ENCODE measurements at regions not wholly inside any gene's neighbourhood (a gene's known extent, or its start where the extent isn't known, plus 50 kb on each side); places are given as distances from the start of the nearest gene placed in this dataset.
"Not testable (repeated sequence)": the region's sequence is repeated elsewhere in the genome, so short reads cannot be mapped to it uniquely, and the experiment has no call there.

DNA sequence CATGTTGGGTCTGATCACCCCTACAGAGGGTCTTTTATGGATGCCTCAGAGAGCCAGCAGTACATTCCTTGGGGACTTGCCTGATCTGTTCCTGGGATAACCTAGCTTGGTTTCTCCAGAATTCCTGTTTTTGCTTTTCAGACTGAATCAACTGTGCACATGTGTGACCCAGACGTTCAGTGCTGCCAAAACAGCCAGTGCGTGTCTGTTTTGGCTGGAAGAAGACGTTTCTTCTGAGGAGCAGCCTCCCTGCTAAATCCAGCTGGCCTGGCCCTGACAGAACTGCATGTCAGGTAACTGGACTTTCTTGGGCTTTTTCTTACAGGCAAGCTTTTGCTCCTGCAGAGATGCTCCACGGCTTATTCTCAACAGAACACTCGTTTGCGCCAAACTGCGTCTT, 373.3 kb upstream of the USP9Y start:
- H3K9me3 ChIP-seq (ENCODE audit: control insufficient read depth in 4 of 4, insufficient read depth in 3 of 4, low read length in 3 of 4), result no peaks in the 10 kb centered on the region
- H3K27ac ChIP-seq (ENCODE audit: low read depth in 1 of 2, low read length in 1 of 2), result no peak overlapping the region
- no peak for DNase-seq
- no peaks in the 10 kb centered on the region for H3K27me3 ChIP-seq (ENCODE audit: control insufficient read depth in 3 of 3, insufficient read depth in 3 of 3, low read length in 2 of 3)
- no peak overlapping the region for H3K9ac ChIP-seq (ENCODE audit: insufficient read depth in 1 of 2, low read length in 2 of 2)
- 90% methylated on average over 7 of the region's 7 CpGs; no CpG with 5 or more reads in 1 of the 2 donors for WGBS, 2 donors
- H3K4me1 ChIP-seq (ENCODE audit: control insufficient read depth in 5 of 5, insufficient read depth in 5 of 5, low read length in 5 of 5), result no peaks in the 10 kb centered on the region
- H3K4me3 ChIP-seq, result no peak overlapping the region
- no peaks in the 10 kb centered on the region for H3K36me3 ChIP-seq (ENCODE audit: control insufficient read depth in 4 of 4, insufficient read depth in 4 of 4, low read length in 4 of 4)
- TF ChIP-seq, protein P1, sequence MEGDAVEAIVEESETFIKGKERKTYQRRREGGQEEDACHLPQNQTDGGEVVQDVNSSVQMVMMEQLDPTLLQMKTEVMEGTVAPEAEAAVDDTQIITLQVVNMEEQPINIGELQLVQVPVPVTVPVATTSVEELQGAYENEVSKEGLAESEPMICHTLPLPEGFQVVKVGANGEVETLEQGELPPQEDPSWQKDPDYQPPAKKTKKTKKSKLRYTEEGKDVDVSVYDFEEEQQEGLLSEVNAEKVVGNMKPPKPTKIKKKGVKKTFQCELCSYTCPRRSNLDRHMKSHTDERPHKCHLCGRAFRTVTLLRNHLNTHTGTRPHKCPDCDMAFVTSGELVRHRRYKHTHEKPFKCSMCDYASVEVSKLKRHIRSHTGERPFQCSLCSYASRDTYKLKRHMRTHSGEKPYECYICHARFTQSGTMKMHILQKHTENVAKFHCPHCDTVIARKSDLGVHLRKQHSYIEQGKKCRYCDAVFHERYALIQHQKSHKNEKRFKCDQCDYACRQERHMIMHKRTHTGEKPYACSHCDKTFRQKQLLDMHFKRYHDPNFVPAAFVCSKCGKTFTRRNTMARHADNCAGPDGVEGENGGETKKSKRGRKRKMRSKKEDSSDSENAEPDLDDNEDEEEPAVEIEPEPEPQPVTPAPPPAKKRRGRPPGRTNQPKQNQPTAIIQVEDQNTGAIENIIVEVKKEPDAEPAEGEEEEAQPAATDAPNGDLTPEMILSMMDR (IDR thresholded peaks at IDR 0.05; ENCODE audit: control extremely low read depth, extremely low read depth), result no peak
- ATAC-seq (ENCODE audit: insufficient read depth, low FRiP score), result no peak

DNA sequence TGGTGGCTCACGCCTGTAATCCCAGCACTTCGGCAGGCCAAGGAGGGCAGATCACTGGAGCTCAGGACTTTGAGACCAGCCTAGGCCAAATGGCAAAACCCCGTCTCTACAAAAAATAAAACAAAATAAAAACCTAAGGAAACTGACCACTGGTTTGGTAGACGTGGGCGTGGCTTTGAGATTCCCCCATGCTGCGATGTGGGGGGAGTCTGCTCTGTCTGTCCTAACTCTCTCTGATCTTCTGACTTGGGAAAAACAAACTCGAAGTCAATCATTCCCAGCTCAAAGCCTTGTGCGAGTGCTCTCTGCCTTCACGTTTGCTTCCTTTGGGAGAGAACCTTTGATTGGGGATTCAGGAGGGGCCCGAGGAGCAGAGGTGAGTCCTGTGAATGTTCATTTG, 369.1 kb upstream of the USP9Y start:
- ATAC-seq (ENCODE audit: insufficient read depth, low FRiP score); H3K9me3 ChIP-seq (ENCODE audit: control insufficient read depth in 4 of 4, insufficient read depth in 3 of 4, low read length in 3 of 4); H3K4me1 ChIP-seq (ENCODE audit: control insufficient read depth in 5 of 5, insufficient read depth in 5 of 5, low read length in 5 of 5); H3K27ac ChIP-seq (ENCODE audit: low read depth in 1 of 2, low read length in 1 of 2); H3K4me3 ChIP-seq; H3K9ac ChIP-seq (ENCODE audit: insufficient read depth in 1 of 2, low read length in 2 of 2); H3K27me3 ChIP-seq (ENCODE audit: control insufficient read depth in 3 of 3, insufficient read depth in 3 of 3, low read length in 2 of 3); DNase-seq; H3K36me3 ChIP-seq (ENCODE audit: control insufficient read depth in 4 of 4, insufficient read depth in 4 of 4, low read length in 4 of 4): not testable (repeated sequence)
- WGBS, 2 donors, result 86% methylated on average over 7 of the region's 10 CpGs; no CpG with 5 or more reads in 1 of the 2 donors

DNA sequence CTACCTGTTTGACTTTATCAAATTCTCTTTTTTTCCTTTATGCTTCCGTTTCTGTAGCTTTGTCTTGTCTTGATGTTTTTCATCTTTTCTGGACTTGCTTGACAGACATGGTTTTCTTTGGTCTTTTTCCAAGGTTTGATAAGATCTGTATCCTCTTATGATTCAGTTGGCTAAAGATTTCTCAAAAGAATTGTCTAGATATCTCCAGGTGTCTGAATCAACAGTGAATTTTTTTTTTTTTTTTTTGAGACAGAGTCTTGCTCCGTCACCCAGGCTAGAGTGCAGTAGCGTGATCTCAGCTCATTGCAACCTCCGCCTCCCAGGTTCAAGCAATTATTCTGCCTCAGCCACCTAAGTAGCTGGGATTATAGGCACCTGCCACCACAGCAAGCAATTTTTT, 357.8 kb upstream of the USP9Y start:
- TF ChIP-seq, protein P1 (IDR thresholded peaks at IDR 0.05; ENCODE audit: control extremely low read depth, extremely low read depth), result no peak
- Histone ChIP-seq H3K4me1 (ENCODE audit: control insufficient read depth in 5 of 5, insufficient read depth in 5 of 5, low read length in 5 of 5) (no peaks in the 10 kb centered on the region), H3K36me3 (ENCODE audit: control insufficient read depth in 4 of 4, insufficient read depth in 4 of 4, low read length in 4 of 4) (no peaks in the 10 kb centered on the region), H3K27me3 (ENCODE audit: control insufficient read depth in 3 of 3, insufficient read depth in 3 of 3, low read length in 2 of 3) (no peaks in the 10 kb centered on the region), H3K9ac (ENCODE audit: insufficient read depth in 1 of 2, low read length in 2 of 2) (no peak overlapping the region), H3K27ac (ENCODE audit: low read depth in 1 of 2, low read length in 1 of 2) (no peak overlapping the region), H3K9me3 (ENCODE audit: control insufficient read depth in 4 of 4, insufficient read depth in 3 of 4, low read length in 3 of 4) (no peaks in the 10 kb centered on the region), H3K4me3 (no peak overlapping the region)
- no peak for DNase-seq
- no peak for ATAC-seq (ENCODE audit: insufficient read depth, low FRiP score)
- 88% methylated on average over 4 of the region's 4 CpGs; no CpG with 5 or more reads in 1 of the 2 donors for WGBS, 2 donors

DNA sequence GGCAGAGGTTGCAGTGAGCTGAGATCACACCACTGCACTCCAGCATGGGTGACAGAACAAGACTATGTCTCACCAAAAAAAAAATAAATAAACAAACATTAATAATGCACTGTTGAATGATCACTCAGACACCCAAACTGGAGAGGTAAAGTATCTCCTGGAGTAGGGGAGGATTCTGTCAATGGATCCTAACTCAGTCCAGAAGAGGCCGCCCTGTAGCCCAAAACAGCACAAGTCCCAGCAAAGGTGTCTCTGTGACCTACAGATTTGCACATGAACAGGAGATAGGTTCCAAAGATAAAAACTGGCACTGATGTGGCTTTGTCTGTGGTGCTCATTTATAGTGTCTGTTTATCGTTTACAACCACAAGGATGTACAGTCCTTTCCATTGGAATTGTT, 352.9 kb upstream of the USP9Y start:
- Histone ChIP-seq H3K4me3 (no peak overlapping the region), H3K4me1 (ENCODE audit: control insufficient read depth in 5 of 5, insufficient read depth in 5 of 5, low read length in 5 of 5) (no peaks in the 10 kb centered on the region), H3K27me3 (ENCODE audit: control insufficient read depth in 3 of 3, insufficient read depth in 3 of 3, low read length in 2 of 3) (no peaks in the 10 kb centered on the region), H3K9ac (ENCODE audit: insufficient read depth in 1 of 2, low read length in 2 of 2) (no peak overlapping the region), H3K36me3 (ENCODE audit: control insufficient read depth in 4 of 4, insufficient read depth in 4 of 4, low read length in 4 of 4) (no peaks in the 10 kb centered on the region), H3K27ac (ENCODE audit: low read depth in 1 of 2, low read length in 1 of 2) (no peak overlapping the region), H3K9me3 (ENCODE audit: control insufficient read depth in 4 of 4, insufficient read depth in 3 of 4, low read length in 3 of 4) (no peaks in the 10 kb centered on the region)
- no peak for ATAC-seq (ENCODE audit: insufficient read depth, low FRiP score)
- WGBS, 2 donors, result 69% methylated on average over 2 of the region's 2 CpGs; no CpG with 5 or more reads in 1 of the 2 donors
- TF ChIP-seq, protein P1 (IDR thresholded peaks at IDR 0.05; ENCODE audit: control extremely low read depth, extremely low read depth), result no peak
- DNase-seq, result no peak
